ENCODE measurements at regions not wholly inside any gene's neighbourhood (a gene's known extent, or its start where the extent isn't known, plus 50 kb on each side); places are given as distances from the start of the nearest gene placed in this dataset.
A peak's percentile ranks its signal among the peaks of the same experiment; 100 is the strongest.
"Not testable (repeated sequence)": the region's sequence is repeated elsewhere in the genome, so short reads cannot be mapped to it uniquely, and the experiment has no call there.

- no peak for DNase-seq
Observed at GRCh38 chr5:179497636-179498340, 52.6 kb upstream of the RUFY1 start.

- peak in 1 of 2 experiments; percentile 6 for DNase-seq
Observed at GRCh38 chr5:179495906-179496455, 54.4 kb upstream of the RUFY1 start.

GRCh38 chr5:179494774-179495526 lies 55.4 kb upstream of the RUFY1 start:
- DNase-seq: no peak

GRCh38 chr5:179488975-179489374 lies 61.4 kb upstream of the RUFY1 start:
- DNase-seq: no peak

GRCh38 chr5:179488491-179488890 lies 61.9 kb upstream of the RUFY1 start:
- no peak for DNase-seq

- DNase-seq: no peak
Observed at GRCh38 chr5:179487145-179487544, 63.2 kb upstream of the RUFY1 start.

GRCh38 chr5:179486596-179487051 lies 63.7 kb upstream of the RUFY1 start:
- DNase-seq: no peak

- DNase-seq: no peak
Observed at GRCh38 chr5:179485845-179486575, 64.3 kb upstream of the RUFY1 start.

- DNase-seq: no peak
Observed at GRCh38 chr5:179484761-179485160, 65.6 kb upstream of the RUFY1 start.

- no peak for DNase-seq
Observed at GRCh38 chr5:179484201-179484600, 66.2 kb upstream of the RUFY1 start.

GRCh38 chr5:179478624-179479023 lies 71.7 kb upstream of the RUFY1 start:
- no peak for DNase-seq

GRCh38 chr5:179475208-179475751 lies 75.1 kb upstream of the RUFY1 start:
- no peak for DNase-seq

GRCh38 chr5:179472641-179473040 lies 77.7 kb upstream of the RUFY1 start:
- DNase-seq: no peak

GRCh38 chr5:179472174-179472573 lies 78.2 kb upstream of the RUFY1 start:
- DNase-seq: no peak

GRCh38 chr5:179470201-179470600 lies 80.2 kb upstream of the RUFY1 start:
- DNase-seq: no peak

GRCh38 chr5:179468696-179469095 lies 81.7 kb upstream of the RUFY1 start:
- no peak for DNase-seq

GRCh38 chr5:179467441-179467840 lies 82.9 kb upstream of the RUFY1 start:
- DNase-seq: no peak

GRCh38 chr5:179464631-179465030 lies 85.7 kb upstream of the RUFY1 start:
- no peak for DNase-seq

GRCh38 chr5:179462040-179462439 lies 88.3 kb upstream of the RUFY1 start:
- no peak for DNase-seq

- no peak for DNase-seq
Observed at GRCh38 chr5:179461576-179461975, 88.8 kb upstream of the RUFY1 start.

- DNase-seq: no peak
Observed at GRCh38 chr5:179459771-179460170, 90.6 kb upstream of the RUFY1 start.

GRCh38 chr5:179457612-179458011 lies 92.7 kb upstream of the RUFY1 start:
- DNase-seq: no peak

GRCh38 chr5:179456075-179456474 lies 94.3 kb upstream of the RUFY1 start:
- not testable (repeated sequence) for DNase-seq
